WTC11 (cell line): ENCODE measurements at regions not wholly inside any gene's neighbourhood (a gene's known extent, or its start where the extent isn't known, plus 50 kb on each side); places are given as distances from the start of the nearest gene placed in this dataset.

Source experiments
- ATAC-seq: fragments of 200-7000 bp; cut with Tn5 transposase; 2 replicates; pipeline ENCODE4 v1.10.0; 2021; ENCODE audit warnings: mild to moderate bottlenecking, moderate library complexity
- CTCF ChIA-PET: fragments of 300-600 bp; sonication (Branson Sonifier 250); formaldehyde crosslinking; loops from one replicate; lab custom pipeline; 2021; ENCODE audit warnings: antibody characterized with exemption; lab: Charles Lee
- POLR2A ChIA-PET: fragments of 350-600 bp; sonication (Branson Sonifier 250); formaldehyde crosslinking; loops from one replicate; lab custom pipeline; 2021; ENCODE audit warnings: antibody characterized with exemption; lab: Charles Lee
- DNase-seq: peaks from one replicate; pipeline ENCODE4 v3.0.0; 2021; ENCODE audit warnings: low spot score
- H3K27ac Mint-ChIP-seq: 2 replicates; pipeline ENCODE4 v1.8.0; 2021; ENCODE audit warnings: mixed read lengths
- H3K27me3 Mint-ChIP-seq: 2 replicates; pipeline ENCODE4 v1.8.0; 2021; ENCODE audit warnings: low read depth, mild to moderate bottlenecking, moderate library complexity, mixed read lengths
- H3K36me3 Mint-ChIP-seq: 2 replicates; pipeline ENCODE4 v1.8.0; 2021; ENCODE audit warnings: mixed read lengths
- H3K4me1 Mint-ChIP-seq: 2 replicates; pipeline ENCODE4 v1.8.0; 2022; ENCODE audit warnings: mixed read lengths
- H3K4me3 Mint-ChIP-seq: 2 replicates; pipeline ENCODE4 v1.8.0; 2021; ENCODE audit warnings: mild to moderate bottlenecking, moderate library complexity, mixed read lengths
- H3K9me3 Mint-ChIP-seq: 2 replicates; pipeline ENCODE4 v1.8.0; 2021; ENCODE audit warnings: mixed read lengths
- CDX4 ChIP-seq: fragments of 250-450 bp; sonication (Bioruptor Pico); IDR thresholded peaks from 2 replicates; pipeline ENCODE4 v1.9.0; 2021; ENCODE audit warnings: moderate library complexity, mild to moderate bottlenecking, inconsistent platforms, borderline replicate concordance
- ELF4 ChIP-seq: sonication (generic); formaldehyde crosslinking; IDR thresholded peaks from 2 replicates; pipeline ENCODE4 v1.8.1; 2022; ENCODE audit warnings: low read depth, mild to moderate bottlenecking, moderate library complexity, missing genetic modification reagents
- ESRRA ChIP-seq: sonication (generic); formaldehyde crosslinking; IDR thresholded peaks from 2 replicates; pipeline ENCODE4 v1.8.1; 2022; ENCODE audit warnings: mild to moderate bottlenecking, missing genetic modification reagents, borderline replicate concordance
- FOXK1 ChIP-seq: sonication (generic); formaldehyde crosslinking; IDR thresholded peaks from 2 replicates; pipeline ENCODE4 v1.8.0; 2022; ENCODE audit warnings: mild to moderate bottlenecking, moderate library complexity, missing genetic modification reagents
- IRF2 ChIP-seq: sonication (generic); formaldehyde crosslinking; IDR thresholded peaks from 2 replicates; pipeline ENCODE4 v1.8.0; 2022; ENCODE audit warnings: low read depth, missing genetic modification reagents, borderline replicate concordance
- JAZF1 ChIP-seq: fragments of 250-450 bp; sonication (Bioruptor Pico); IDR thresholded peaks from 2 replicates; pipeline ENCODE4 v1.9.0; 2021; ENCODE audit warnings: moderate library complexity, mild to moderate bottlenecking, inconsistent platforms
- JUN ChIP-seq: sonication (generic); formaldehyde crosslinking; IDR thresholded peaks from 2 replicates; pipeline ENCODE4 v1.8.0; 2023; ENCODE audit warnings: mild to moderate bottlenecking, missing genetic modification reagents
- MLX ChIP-seq: sonication (generic); formaldehyde crosslinking; IDR thresholded peaks from 2 replicates; pipeline ENCODE4 v1.8.1; 2023; ENCODE audit warnings: mild to moderate bottlenecking, missing genetic modification reagents, moderate library complexity
- MYBL2 ChIP-seq: sonication (generic); formaldehyde crosslinking; IDR thresholded peaks from 2 replicates; pipeline ENCODE4 v1.8.1; 2023; ENCODE audit warnings: mild to moderate bottlenecking, moderate library complexity, missing genetic modification reagents
- NFYB ChIP-seq: sonication (generic); formaldehyde crosslinking; conservative IDR thresholded peaks from 2 replicates; pipeline ENCODE4 v1.8.0; 2022; ENCODE audit warnings: low read depth, missing genetic modification reagents
- NR1H2 ChIP-seq: sonication (generic); formaldehyde crosslinking; IDR thresholded peaks from 2 replicates; pipeline ENCODE4 v1.9.0; 2021; ENCODE audit warnings: mild to moderate bottlenecking, moderate library complexity, missing genetic modification reagents
- NR2C2 ChIP-seq: sonication (generic); formaldehyde crosslinking; IDR thresholded peaks from 2 replicates; pipeline ENCODE4 v1.8.0; 2022; ENCODE audit warnings: mild to moderate bottlenecking, missing genetic modification reagents
- RORB ChIP-seq: fragments of 250-450 bp; sonication (Bioruptor Pico); IDR thresholded peaks from 2 replicates; pipeline ENCODE4 v1.9.0; 2021; ENCODE audit warnings: mild to moderate bottlenecking
- SMAD3 ChIP-seq: sonication (generic); formaldehyde crosslinking; IDR thresholded peaks from 2 replicates; pipeline ENCODE4 v1.8.0; 2022; ENCODE audit warnings: missing genetic modification reagents, mild to moderate bottlenecking, borderline replicate concordance
- TCF7 ChIP-seq: sonication (generic); formaldehyde crosslinking; IDR thresholded peaks from 2 replicates; pipeline ENCODE4 v1.8.0; 2022; ENCODE audit warnings: mild to moderate bottlenecking, low read depth, missing genetic modification reagents, moderate library complexity
- ZBTB21 ChIP-seq: sonication (generic); formaldehyde crosslinking; IDR thresholded peaks from 2 replicates; pipeline ENCODE4 v1.8.1; 2023; ENCODE audit warnings: mild to moderate bottlenecking, missing genetic modification reagents, borderline replicate concordance
- ZNF219 ChIP-seq: sonication (generic); formaldehyde crosslinking; IDR thresholded peaks from 2 replicates; pipeline ENCODE4 v1.8.0; 2023; ENCODE audit warnings: missing genetic modification reagents, mild to moderate bottlenecking, borderline replicate concordance
- ZNF263 ChIP-seq: sonication (generic); formaldehyde crosslinking; IDR thresholded peaks from 2 replicates; pipeline ENCODE4 v1.8.1; 2022; ENCODE audit warnings: low read depth, mild to moderate bottlenecking, moderate library complexity, missing genetic modification reagents
- ZNF317 ChIP-seq: sonication (generic); formaldehyde crosslinking; IDR thresholded peaks from 2 replicates; pipeline ENCODE4 v1.8.1; 2023; ENCODE audit warnings: low read depth, mild to moderate bottlenecking, moderate library complexity, missing genetic modification reagents, borderline replicate concordance
- ZNF423 ChIP-seq: fragments of 250-450 bp; sonication (Bioruptor Pico); IDR thresholded peaks from 2 replicates; pipeline ENCODE4 v2.1.2; 2022; ENCODE audit warnings: mild to moderate bottlenecking, moderate library complexity
- TF ChIP-seq, protein P1 (sequence below): sonication (generic); formaldehyde crosslinking; IDR thresholded peaks from 2 replicates; pipeline ENCODE4 v1.8.1; 2023; ENCODE audit warnings: mild to moderate bottlenecking, missing genetic modification reagents, borderline replicate concordance
- TF ChIP-seq, protein P2 (sequence below): sonication (generic); formaldehyde crosslinking; IDR thresholded peaks from 2 replicates; pipeline ENCODE4 v1.8.0; 2022; ENCODE audit warnings: mild to moderate bottlenecking, missing genetic modification reagents

- ATAC-seq (no peak), DNase-seq (no peak)
- ChIA-PET CTCF (no interaction called here), POLR2A (no interaction called here)
- Mint-ChIP-seq H3K9me3 (peaks cover 23% of the 10 kb centered on the region), H3K27me3 (no peaks in the 10 kb centered on the region; the same call in 1 of the 2 replicates), H3K27ac (no peak overlapping the region), H3K36me3 (no peaks in the 10 kb centered on the region), H3K4me3 (no peak overlapping the region), H3K4me1 (no peaks in the 10 kb centered on the region)
- TF ChIP-seq IRF2 (no peak), ZBTB21 (CRISPR knock-in tag) (no peak), JAZF1 (CRISPR knock-in tag) (no peak), NR1H2 (CRISPR knock-in tag) (no peak), MLX (CRISPR knock-in tag) (no peak), TCF7 (no peak), ESRRA (CRISPR knock-in tag) (no peak), JUN (CRISPR knock-in tag) (no peak), NR2C2 (CRISPR knock-in tag) (no peak), RORB (CRISPR knock-in tag) (no peak), NFYB (no peak), ZNF263 (CRISPR knock-in tag) (no peak), ELF4 (CRISPR knock-in tag) (no peak), SMAD3 (CRISPR knock-in tag) (no peak), CDX4 (CRISPR knock-in tag) (no peak), ZNF317 (CRISPR knock-in tag) (no peak), MYBL2 (no peak), FOXK1 (CRISPR knock-in tag) (no peak)
- TF ChIP-seq, protein P1, sequence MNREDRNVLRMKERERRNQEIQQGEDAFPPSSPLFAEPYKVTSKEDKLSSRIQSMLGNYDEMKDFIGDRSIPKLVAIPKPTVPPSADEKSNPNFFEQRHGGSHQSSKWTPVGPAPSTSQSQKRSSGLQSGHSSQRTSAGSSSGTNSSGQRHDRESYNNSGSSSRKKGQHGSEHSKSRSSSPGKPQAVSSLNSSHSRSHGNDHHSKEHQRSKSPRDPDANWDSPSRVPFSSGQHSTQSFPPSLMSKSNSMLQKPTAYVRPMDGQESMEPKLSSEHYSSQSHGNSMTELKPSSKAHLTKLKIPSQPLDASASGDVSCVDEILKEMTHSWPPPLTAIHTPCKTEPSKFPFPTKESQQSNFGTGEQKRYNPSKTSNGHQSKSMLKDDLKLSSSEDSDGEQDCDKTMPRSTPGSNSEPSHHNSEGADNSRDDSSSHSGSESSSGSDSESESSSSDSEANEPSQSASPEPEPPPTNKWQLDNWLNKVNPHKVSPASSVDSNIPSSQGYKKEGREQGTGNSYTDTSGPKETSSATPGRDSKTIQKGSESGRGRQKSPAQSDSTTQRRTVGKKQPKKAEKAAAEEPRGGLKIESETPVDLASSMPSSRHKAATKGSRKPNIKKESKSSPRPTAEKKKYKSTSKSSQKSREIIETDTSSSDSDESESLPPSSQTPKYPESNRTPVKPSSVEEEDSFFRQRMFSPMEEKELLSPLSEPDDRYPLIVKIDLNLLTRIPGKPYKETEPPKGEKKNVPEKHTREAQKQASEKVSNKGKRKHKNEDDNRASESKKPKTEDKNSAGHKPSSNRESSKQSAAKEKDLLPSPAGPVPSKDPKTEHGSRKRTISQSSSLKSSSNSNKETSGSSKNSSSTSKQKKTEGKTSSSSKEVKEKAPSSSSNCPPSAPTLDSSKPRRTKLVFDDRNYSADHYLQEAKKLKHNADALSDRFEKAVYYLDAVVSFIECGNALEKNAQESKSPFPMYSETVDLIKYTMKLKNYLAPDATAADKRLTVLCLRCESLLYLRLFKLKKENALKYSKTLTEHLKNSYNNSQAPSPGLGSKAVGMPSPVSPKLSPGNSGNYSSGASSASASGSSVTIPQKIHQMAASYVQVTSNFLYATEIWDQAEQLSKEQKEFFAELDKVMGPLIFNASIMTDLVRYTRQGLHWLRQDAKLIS (CRISPR knock-in tag) = no peak
- TF ChIP-seq, protein P2, sequence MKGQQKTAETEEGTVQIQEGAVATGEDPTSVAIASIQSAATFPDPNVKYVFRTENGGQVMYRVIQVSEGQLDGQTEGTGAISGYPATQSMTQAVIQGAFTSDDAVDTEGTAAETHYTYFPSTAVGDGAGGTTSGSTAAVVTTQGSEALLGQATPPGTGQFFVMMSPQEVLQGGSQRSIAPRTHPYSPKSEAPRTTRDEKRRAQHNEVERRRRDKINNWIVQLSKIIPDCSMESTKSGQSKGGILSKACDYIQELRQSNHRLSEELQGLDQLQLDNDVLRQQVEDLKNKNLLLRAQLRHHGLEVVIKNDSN (CRISPR knock-in tag) = no peak
These were observed 226.0 kb upstream of the PTGER4 start for GRCh38 chr5:40453689-40454088.

DNA sequence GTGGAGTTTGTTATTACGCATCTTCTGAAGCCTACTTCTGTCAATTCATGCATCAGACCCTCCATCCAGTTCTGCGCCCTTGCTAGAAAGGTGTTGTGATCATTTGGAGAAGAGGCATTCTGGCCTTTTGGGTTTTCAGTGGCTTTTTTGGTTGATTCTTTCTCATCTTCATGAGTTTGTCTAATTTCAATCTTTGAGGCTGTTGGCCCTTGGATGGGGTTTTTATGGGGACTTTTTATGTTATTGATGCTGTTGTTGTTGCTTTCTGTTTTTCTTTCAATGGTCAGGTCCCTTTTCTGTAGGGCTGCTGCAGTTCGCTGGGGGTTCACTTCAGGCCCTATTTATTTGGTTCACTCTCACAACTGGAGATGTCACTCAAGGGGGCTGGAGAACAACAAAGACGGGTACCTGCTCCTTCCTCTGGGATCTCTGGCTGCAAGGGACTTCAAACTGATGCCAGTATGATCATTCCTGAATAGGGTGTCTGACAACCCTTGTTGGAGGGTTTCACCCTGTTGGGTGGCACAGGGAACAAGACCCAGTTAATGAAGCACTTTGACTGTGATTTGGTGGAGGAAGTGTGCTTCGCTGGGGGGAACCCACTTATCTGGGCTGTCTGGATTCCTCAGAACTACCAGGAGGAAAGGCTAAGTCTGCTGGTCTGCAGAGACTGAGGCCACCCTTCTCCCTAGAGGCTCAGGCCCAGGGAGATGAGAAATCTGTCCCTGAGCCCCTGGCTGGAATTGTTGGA, 226.7 kb upstream of the PTGER4 start:
- TF ChIP-seq NFYB (no peak), ZNF423 (CRISPR knock-in tag) (no peak), RORB (CRISPR knock-in tag) (no peak), ZNF219 (CRISPR knock-in tag) (no peak), NR1H2 (CRISPR knock-in tag) (no peak), ZNF317 (CRISPR knock-in tag) (no peak)
- Mint-ChIP-seq H3K27ac (no peak overlapping the region), H3K4me3 (no peak overlapping the region), H3K9me3 (peaks cover 29% of the 10 kb centered on the region), H3K27me3 (no peaks in the 10 kb centered on the region), H3K4me1 (no peaks in the 10 kb centered on the region), H3K36me3 (peaks cover 6% of the 10 kb centered on the region; the same call in 1 of the 2 replicates)
- ChIA-PET POLR2A (no interaction called here), CTCF (no interaction called here)
- no peak for ATAC-seq
- no peak for DNase-seq
